ENCODE measurements at regions not wholly inside any gene's neighbourhood (a gene's known extent, or its start where the extent isn't known, plus 50 kb on each side); places are given as distances from the start of the nearest gene placed in this dataset.

GRCh38 chr1:238649200-238649599, 737.2 kb upstream of the CHRM3 start:
- TF ChIP-seq CTCF (IDR thresholded peaks at IDR 0.05; ENCODE audit: borderline replicate concordance, extremely low read depth, low read length, poor library complexity, severe bottlenecking) (no peak), EZH2 (IDR thresholded peaks at IDR 0.05; ENCODE audit: borderline replicate concordance, low read depth, low read length, severe bottlenecking) (no peak)

Data from DND-41 (cell line).